ENCODE measurements at regions not wholly inside any gene's neighbourhood (a gene's known extent, or its start where the extent isn't known, plus 50 kb on each side); places are given as distances from the start of the nearest gene placed in this dataset.
"Not testable (repeated sequence)": the region's sequence is repeated elsewhere in the genome, so short reads cannot be mapped to it uniquely, and the experiment has no call there.

DNA sequence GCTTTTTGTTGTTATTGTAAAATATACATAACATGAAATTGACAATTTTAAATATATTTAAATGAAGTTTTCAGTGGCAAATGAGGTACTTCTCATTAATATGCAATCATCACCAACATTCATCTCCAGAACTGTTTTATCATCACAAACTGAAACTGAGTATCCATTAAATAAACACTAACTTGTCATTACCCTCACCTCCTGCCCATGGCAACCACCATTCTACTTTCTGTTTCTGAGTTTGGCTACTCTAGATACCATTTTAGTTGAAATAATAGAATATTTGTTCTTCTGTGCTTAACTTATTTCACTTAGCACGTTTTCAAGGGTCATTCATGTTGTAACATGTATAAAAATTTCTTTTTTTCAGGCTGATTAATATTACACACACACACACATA is 834.3 kb downstream of the PLOD2 start:
- WGBS (ENCODE audit: insufficient coverage, low lambda C conversion rate): no CpG with 5 or more reads among the region's 1 CpG
- Histone ChIP-seq H3K4me3 (ENCODE audit: low read length) (no peak overlapping the region), H3K36me3 (ENCODE audit: control insufficient read depth, insufficient read depth, low read length) (no peaks in the 10 kb centered on the region), H3K27ac (ENCODE audit: low read length) (no peak overlapping the region), H3K9me3 (ENCODE audit: control insufficient read depth, low read depth, low read length) (no peaks in the 10 kb centered on the region), H3K27me3 (ENCODE audit: control insufficient read depth, insufficient read depth, low read length) (no peaks in the 10 kb centered on the region), H3K4me1 (ENCODE audit: control insufficient read depth, insufficient read depth, low read length) (no peaks in the 10 kb centered on the region)
- DNase-seq: no peak

DNA sequence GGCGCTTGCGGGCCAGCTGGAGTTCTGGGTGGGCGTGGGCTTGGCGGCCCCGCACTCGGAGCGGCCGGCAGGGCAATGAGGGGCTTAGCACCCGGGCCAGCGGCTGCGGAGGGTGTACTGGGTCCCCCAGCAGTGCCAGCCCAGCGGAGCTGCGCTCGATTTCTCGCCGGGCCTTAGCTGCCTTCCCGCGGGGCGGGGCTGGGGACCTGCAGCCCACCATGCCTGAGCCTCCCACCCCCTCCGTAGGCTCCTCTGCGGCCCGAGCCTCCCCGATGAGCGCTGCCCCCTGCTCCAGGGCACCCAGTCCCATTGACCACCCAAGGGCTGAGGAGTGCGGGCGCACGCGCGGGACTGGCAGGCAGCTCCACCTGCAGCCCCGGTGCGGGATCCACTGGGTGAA is 827.6 kb downstream of the PLOD2 start:
- H3K36me3 ChIP-seq (ENCODE audit: control insufficient read depth, insufficient read depth, low read length); H3K9me3 ChIP-seq (ENCODE audit: control insufficient read depth, low read depth, low read length); H3K4me1 ChIP-seq (ENCODE audit: control insufficient read depth, insufficient read depth, low read length); H3K27ac ChIP-seq (ENCODE audit: low read length); DNase-seq; H3K4me3 ChIP-seq (ENCODE audit: low read length); H3K27me3 ChIP-seq (ENCODE audit: control insufficient read depth, insufficient read depth, low read length): not testable (repeated sequence)
- WGBS (ENCODE audit: insufficient coverage, low lambda C conversion rate): 100% methylated on average over 2 of the region's 31 CpGs

DNA sequence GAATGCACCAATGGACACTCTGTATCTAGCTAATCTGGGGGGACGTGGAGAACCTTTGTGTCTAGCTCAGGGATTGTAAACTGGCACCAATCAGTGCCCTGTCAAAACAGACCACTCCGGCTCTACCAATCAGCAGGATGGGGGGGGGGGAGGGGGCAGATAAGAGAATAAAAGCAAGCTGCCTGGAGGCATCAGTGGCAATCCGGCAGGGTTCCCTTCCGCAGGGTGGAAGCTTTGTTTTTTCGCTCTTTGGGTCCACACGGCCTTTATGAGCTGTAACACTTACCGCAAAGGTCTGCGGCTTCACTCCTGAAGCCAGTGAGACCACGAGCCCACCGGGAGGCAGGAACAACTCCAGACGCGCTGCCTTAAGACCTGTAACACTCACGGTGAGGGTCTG is 827.1 kb downstream of the PLOD2 start:
- Histone ChIP-seq H3K4me1 (ENCODE audit: control insufficient read depth, insufficient read depth, low read length) (no peaks in the 10 kb centered on the region), H3K27me3 (ENCODE audit: control insufficient read depth, insufficient read depth, low read length) (no peaks in the 10 kb centered on the region), H3K27ac (ENCODE audit: low read length) (no peak overlapping the region), H3K4me3 (ENCODE audit: low read length) (no peak overlapping the region), H3K9me3 (ENCODE audit: control insufficient read depth, low read depth, low read length) (peaks cover 4% of the 10 kb centered on the region), H3K36me3 (ENCODE audit: control insufficient read depth, insufficient read depth, low read length) (no peaks in the 10 kb centered on the region)
- no CpG with 5 or more reads among the region's 13 CpGs for WGBS (ENCODE audit: insufficient coverage, low lambda C conversion rate)
- DNase-seq: no peak

DNA sequence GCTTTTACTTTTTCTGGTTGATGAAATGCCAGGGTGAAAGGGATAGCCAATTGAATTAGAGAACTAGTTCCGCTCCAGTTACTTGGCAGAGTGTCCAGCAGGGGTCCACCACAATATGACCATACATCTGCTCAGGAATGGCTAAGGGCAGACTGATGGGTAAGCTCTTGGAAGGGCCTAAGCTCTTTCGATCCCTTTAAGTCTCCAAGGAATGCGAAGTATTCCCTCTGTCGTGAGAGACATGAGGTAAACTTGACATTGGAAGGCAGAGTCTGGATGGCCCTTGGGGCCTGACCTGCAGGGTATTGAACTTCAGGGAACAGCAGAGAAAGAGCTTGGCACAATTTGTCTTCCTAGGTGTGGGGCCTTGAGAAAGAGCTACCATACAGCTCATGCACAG is 805.8 kb downstream of the PLOD2 start:
- no peaks in the 10 kb centered on the region for H3K9me3 ChIP-seq (ENCODE audit: control insufficient read depth, low read depth, low read length)
- no peak for DNase-seq
- H3K27ac ChIP-seq (ENCODE audit: low read length): no peak overlapping the region
- H3K36me3 ChIP-seq (ENCODE audit: control insufficient read depth, insufficient read depth, low read length): no peaks in the 10 kb centered on the region
- no peak overlapping the region for H3K4me3 ChIP-seq (ENCODE audit: low read length)
- no peaks in the 10 kb centered on the region for H3K27me3 ChIP-seq (ENCODE audit: control insufficient read depth, insufficient read depth, low read length)
- H3K4me1 ChIP-seq (ENCODE audit: control insufficient read depth, insufficient read depth, low read length): no peaks in the 10 kb centered on the region
- no CpG with 5 or more reads among the region's 4 CpGs for WGBS (ENCODE audit: insufficient coverage, low lambda C conversion rate)

DNA sequence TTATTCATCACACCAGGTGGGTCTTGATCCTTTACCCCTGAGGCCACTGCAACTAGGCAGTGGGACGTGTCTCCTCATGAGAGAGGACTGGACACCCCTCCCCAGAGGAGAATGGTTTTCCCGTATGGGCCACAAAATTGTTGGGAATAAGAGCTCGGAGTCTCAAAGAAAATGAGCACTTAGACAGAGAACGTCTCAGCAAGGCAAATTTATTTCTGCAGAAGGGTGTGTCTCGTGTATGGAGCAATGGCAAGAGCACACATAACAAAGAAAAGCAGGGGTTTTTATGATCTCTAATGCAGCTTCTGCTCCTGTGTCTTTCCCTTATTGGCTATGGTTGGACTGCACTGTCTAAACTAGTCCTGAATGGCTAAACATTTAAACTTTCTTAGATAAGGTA is 803.5 kb downstream of the PLOD2 start:
- Histone ChIP-seq H3K27ac (ENCODE audit: low read length) (no peak overlapping the region), H3K27me3 (ENCODE audit: control insufficient read depth, insufficient read depth, low read length) (no peaks in the 10 kb centered on the region), H3K36me3 (ENCODE audit: control insufficient read depth, insufficient read depth, low read length) (no peaks in the 10 kb centered on the region), H3K4me3 (ENCODE audit: low read length) (no peak overlapping the region), H3K9me3 (ENCODE audit: control insufficient read depth, low read depth, low read length) (no peaks in the 10 kb centered on the region), H3K4me1 (ENCODE audit: control insufficient read depth, insufficient read depth, low read length) (no peaks in the 10 kb centered on the region)
- 100% methylated on average over 1 of the region's 5 CpGs for whole genome bisulfite sequencing (ENCODE audit: insufficient coverage, low lambda C conversion rate)
- DNase-seq: no peak

DNA sequence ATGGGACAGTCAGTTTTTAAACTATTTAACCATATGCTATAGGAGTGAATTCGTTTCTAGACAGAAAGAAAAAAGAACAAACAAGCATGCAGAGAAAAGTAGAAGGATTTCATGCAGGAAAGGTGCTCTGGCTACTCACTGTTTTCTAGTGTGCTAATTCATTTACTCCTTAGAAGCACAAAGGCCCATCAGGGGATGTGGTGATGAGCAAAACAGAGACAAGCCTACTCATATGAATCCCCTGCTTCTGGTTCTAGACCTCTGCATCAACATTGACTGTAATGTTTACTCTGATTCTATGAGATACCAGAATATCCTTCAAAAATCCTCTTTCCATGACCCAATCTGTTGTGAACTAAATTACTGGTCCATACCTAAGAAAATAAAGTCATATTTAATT is 801.9 kb downstream of the PLOD2 start:
- no peak for DNase-seq
- Histone ChIP-seq H3K4me3 (ENCODE audit: low read length) (no peak overlapping the region), H3K4me1 (ENCODE audit: control insufficient read depth, insufficient read depth, low read length) (no peaks in the 10 kb centered on the region), H3K36me3 (ENCODE audit: control insufficient read depth, insufficient read depth, low read length) (no peaks in the 10 kb centered on the region), H3K9me3 (ENCODE audit: control insufficient read depth, low read depth, low read length) (no peaks in the 10 kb centered on the region), H3K27ac (ENCODE audit: low read length) (no peak overlapping the region), H3K27me3 (ENCODE audit: control insufficient read depth, insufficient read depth, low read length) (no peaks in the 10 kb centered on the region)
- 57% methylated on average over 1 of the region's 1 CpG for WGBS (ENCODE audit: insufficient coverage, low lambda C conversion rate)

DNA sequence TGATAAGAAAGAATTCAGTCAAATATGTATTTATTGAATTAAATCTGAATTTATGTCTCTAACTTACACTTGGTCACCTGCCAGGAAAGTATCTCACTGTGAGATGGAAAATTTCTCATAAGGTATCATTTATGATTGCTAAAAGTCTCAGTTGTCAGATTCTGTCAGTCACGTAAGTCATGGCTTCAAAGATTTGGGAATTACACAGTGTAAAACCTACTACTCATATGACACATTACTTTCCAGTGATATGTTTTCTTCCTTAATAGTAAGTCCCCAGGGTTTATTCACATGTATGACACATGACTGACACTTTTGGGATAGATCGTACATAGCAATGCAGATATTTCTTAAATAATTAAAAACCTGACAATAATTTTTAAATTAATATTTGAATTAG is 792.2 kb downstream of the PLOD2 start:
- 100% methylated on average over 1 of the region's 2 CpGs for WGBS (ENCODE audit: insufficient coverage, low lambda C conversion rate)
- Histone ChIP-seq H3K4me1 (ENCODE audit: control insufficient read depth, insufficient read depth, low read length) (no peaks in the 10 kb centered on the region), H3K9me3 (ENCODE audit: control insufficient read depth, low read depth, low read length) (no peaks in the 10 kb centered on the region), H3K36me3 (ENCODE audit: control insufficient read depth, insufficient read depth, low read length) (no peaks in the 10 kb centered on the region), H3K27ac (ENCODE audit: low read length) (no peak overlapping the region), H3K4me3 (ENCODE audit: low read length) (no peak overlapping the region), H3K27me3 (ENCODE audit: control insufficient read depth, insufficient read depth, low read length) (no peaks in the 10 kb centered on the region)
- no peak for DNase-seq

DNA sequence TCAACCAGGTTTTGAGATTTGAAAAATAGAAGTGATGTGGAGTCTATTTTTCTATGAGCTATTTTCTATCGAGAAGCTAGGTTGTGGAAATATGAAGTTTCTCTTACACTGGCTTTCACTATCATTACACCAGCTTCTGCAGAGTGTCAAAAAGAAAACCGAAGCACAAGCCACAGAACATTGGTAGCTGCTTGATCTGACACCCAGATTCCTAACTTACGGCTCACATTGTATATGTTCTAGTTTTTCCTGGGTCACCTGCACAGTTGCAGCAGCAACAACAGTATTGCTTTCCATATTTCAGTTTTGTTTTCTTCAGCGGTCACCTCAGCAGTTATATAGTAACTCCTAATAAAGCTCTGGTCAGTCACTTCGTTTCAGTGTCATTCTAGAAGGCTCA is 790.1 kb downstream of the PLOD2 start:
- Histone ChIP-seq H3K27me3 (ENCODE audit: control insufficient read depth, insufficient read depth, low read length) (no peaks in the 10 kb centered on the region), H3K27ac (ENCODE audit: low read length) (no peak overlapping the region), H3K4me1 (ENCODE audit: control insufficient read depth, insufficient read depth, low read length) (no peaks in the 10 kb centered on the region), H3K9me3 (ENCODE audit: control insufficient read depth, low read depth, low read length) (no peaks in the 10 kb centered on the region), H3K4me3 (ENCODE audit: low read length) (no peak overlapping the region), H3K36me3 (ENCODE audit: control insufficient read depth, insufficient read depth, low read length) (no peaks in the 10 kb centered on the region)
- 72% methylated on average over 3 of the region's 5 CpGs for WGBS (ENCODE audit: insufficient coverage, low lambda C conversion rate)
- DNase-seq: no peak

DNA sequence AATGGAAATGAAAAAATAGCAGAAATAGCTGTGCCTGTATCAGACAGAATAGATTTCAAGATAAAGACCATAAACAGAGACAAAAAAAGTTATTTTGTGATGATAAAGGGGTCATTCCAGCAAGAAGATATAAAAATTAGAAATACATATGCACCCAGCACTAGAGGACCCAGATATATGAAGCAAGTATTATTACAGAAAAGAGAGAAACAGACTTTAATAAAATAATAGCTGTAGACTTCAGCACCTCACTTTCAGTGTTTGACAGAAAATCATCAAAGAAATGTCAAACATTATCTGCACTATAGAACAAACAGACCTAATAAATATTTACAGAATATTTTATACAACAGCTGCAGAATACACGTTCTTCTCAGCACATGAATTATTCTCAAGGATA is 783.7 kb downstream of the PLOD2 start:
- H3K27me3 ChIP-seq (ENCODE audit: control insufficient read depth, insufficient read depth, low read length): no peaks in the 10 kb centered on the region
- no peaks in the 10 kb centered on the region for H3K36me3 ChIP-seq (ENCODE audit: control insufficient read depth, insufficient read depth, low read length)
- H3K9me3 ChIP-seq (ENCODE audit: control insufficient read depth, low read depth, low read length): no peaks in the 10 kb centered on the region
- WGBS (ENCODE audit: insufficient coverage, low lambda C conversion rate): 75% methylated on average over 1 of the region's 1 CpG
- DNase-seq: no peak
- H3K27ac ChIP-seq (ENCODE audit: low read length): no peak overlapping the region
- H3K4me3 ChIP-seq (ENCODE audit: low read length): no peak overlapping the region
- H3K4me1 ChIP-seq (ENCODE audit: control insufficient read depth, insufficient read depth, low read length): no peaks in the 10 kb centered on the region

DNA sequence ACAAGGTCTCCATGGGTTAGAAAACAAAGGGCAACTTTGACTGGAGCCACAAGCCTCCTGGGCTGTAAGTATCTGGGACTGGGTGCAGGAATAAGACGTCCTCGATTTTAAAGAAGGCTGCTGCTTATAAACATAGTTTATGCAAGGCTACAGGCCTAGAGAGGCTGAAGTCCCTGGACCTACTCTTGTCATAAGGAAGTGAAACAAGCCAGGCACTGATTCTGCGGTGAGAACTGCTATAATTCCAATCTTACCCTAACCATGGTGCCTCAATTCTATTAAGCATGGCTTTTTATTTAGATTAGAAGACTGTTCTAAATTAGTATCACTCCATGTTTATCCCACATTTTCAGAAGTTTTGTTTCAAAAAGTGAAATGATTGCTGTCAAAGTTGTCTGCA is 777.6 kb downstream of the PLOD2 start:
- 86% methylated on average over 1 of the region's 3 CpGs for WGBS (ENCODE audit: insufficient coverage, low lambda C conversion rate)
- no peak overlapping the region for H3K4me3 ChIP-seq (ENCODE audit: low read length)
- no peaks in the 10 kb centered on the region for H3K9me3 ChIP-seq (ENCODE audit: control insufficient read depth, low read depth, low read length)
- H3K27me3 ChIP-seq (ENCODE audit: control insufficient read depth, insufficient read depth, low read length): no peaks in the 10 kb centered on the region
- H3K27ac ChIP-seq (ENCODE audit: low read length): no peak overlapping the region
- H3K4me1 ChIP-seq (ENCODE audit: control insufficient read depth, insufficient read depth, low read length): no peaks in the 10 kb centered on the region
- no peaks in the 10 kb centered on the region for H3K36me3 ChIP-seq (ENCODE audit: control insufficient read depth, insufficient read depth, low read length)
- no peak for DNase-seq

DNA sequence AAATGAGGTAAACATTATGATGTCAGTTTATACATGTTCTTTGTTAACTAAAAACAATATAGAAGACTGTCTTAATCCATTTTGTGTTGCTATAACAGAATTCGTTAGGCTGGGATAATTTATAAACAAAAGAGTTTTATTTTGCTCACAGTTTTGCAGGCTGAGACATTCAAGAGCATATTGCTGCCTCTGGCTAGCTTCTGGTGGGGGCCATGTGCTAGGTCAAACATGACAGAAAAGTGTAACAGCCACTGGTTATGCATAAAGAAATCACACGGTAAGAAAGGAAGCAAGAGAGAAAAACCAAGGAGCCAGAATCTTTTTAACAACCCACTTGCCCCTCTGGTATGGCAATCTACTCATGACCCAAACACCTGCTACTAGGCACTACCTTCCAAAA is 776.7 kb downstream of the PLOD2 start:
- Histone ChIP-seq H3K4me1 (ENCODE audit: control insufficient read depth, insufficient read depth, low read length) (no peaks in the 10 kb centered on the region), H3K27me3 (ENCODE audit: control insufficient read depth, insufficient read depth, low read length) (no peaks in the 10 kb centered on the region), H3K9me3 (ENCODE audit: control insufficient read depth, low read depth, low read length) (peaks cover 5% of the 10 kb centered on the region), H3K27ac (ENCODE audit: low read length) (no peak overlapping the region), H3K4me3 (ENCODE audit: low read length) (no peak overlapping the region), H3K36me3 (ENCODE audit: control insufficient read depth, insufficient read depth, low read length) (no peaks in the 10 kb centered on the region)
- 60% methylated on average over 1 of the region's 2 CpGs for WGBS (ENCODE audit: insufficient coverage, low lambda C conversion rate)
- DNase-seq: no peak

Data from large intestine (tissue), 3 donors.